K562 (cell line): ENCODE measurements at regions not wholly inside any gene's neighbourhood (a gene's known extent, or its start where the extent isn't known, plus 50 kb on each side); places are given as distances from the start of the nearest gene placed in this dataset.

Source experiments
- ATAC-seq: fragments of 200-7000 bp; cut with Tn5 transposase; 3 replicates; pipeline ENCODE4 v1.9.1; 2020; ENCODE audit warnings: moderate library complexity
- BruUV-seq: library from RNA; stranded (reverse); fragments of 400-500 nt; replicated peaks from 2 replicates; lab custom pipeline; 2021; lab: Mats Ljungman, UMichigan
- CTCF ChIA-PET: fragments of 300-600 bp; formaldehyde crosslinking; extraction: SDS; loops from one replicate; lab custom pipeline; 2021; ENCODE audit warnings: low intra/inter-chr PET ratio; lab: Yijun Ruan, JAX
- POLR2A ChIA-PET: fragments of 300-600, 350-650 bp; sonication (Branson Sonifier 250); formaldehyde crosslinking; extraction: SDS; loops from one replicate; lab custom pipeline; 2021; ENCODE audit warnings: antibody characterized with exemption, inconsistent platforms; lab: Yijun Ruan, JAX
- DNase-seq, 4 experiments: peaks; one replicate each; pipeline versions ENCODE4 v3.0.0 to v3.0.0-alpha.2; 2011 to 2018; ENCODE audit warnings: low spot score in 3 of 4, mixed read lengths in 3 of 4; ENCODE audit errors: extremely low read depth in 1 of 4
- FAIRE-seq: peaks from 2 replicates; lab custom pipeline; 2011; peaks lifted over from hg19 to GRCh38; lab: Jason Lieb, UNC
- H2AFZ ChIP-seq: 2 replicates; pipeline ENCODE4 v1.6.0; 2011; ENCODE audit warnings: low read depth, low read length, control low read depth, inconsistent platforms
- H3K27ac ChIP-seq: fragments of 200-600 bp; 3 replicates; pipeline ENCODE4 v1.8.0; 2011; ENCODE audit warnings: low read depth, mild to moderate bottlenecking, control low read depth, inconsistent platforms, low read length, moderate library complexity, mixed read lengths; ENCODE audit errors: extremely low read depth
- H3K27me3 ChIP-seq, 2 experiments: fragments of 300-600 bp in 1 of 2; 2 replicates in 1 of 2; 3 replicates in 1 of 2; pipeline versions ENCODE4 v1.6.0 to v1.8.0; 2011; ENCODE audit warnings: inconsistent platforms in 2 of 2, low read length in 2 of 2, mild to moderate bottlenecking in 1 of 2, mixed read lengths in 1 of 2, moderate library complexity in 1 of 2; ENCODE audit not compliant: control insufficient read depth in 2 of 2, insufficient read depth in 2 of 2
- H3K36me3 ChIP-seq: fragments of 300-600 bp; 3 replicates; pipeline ENCODE4 v1.8.0; 2011; ENCODE audit warnings: mild to moderate bottlenecking, low read length, inconsistent platforms; ENCODE audit not compliant: control insufficient read depth, insufficient read depth
- H3K4me1 ChIP-seq, 2 experiments: fragments of 200-600 bp in 1 of 2; replicated peaks in 1 of 2; 2 replicates in 1 of 2; 3 replicates in 1 of 2; pipeline versions ENCODE4 v1.5.1 to v1.8.0; 2011; ENCODE audit warnings: inconsistent platforms in 2 of 2, low read length in 2 of 2, mild to moderate bottlenecking in 1 of 2, mixed read lengths in 1 of 2, moderate library complexity in 1 of 2; ENCODE audit not compliant: control insufficient read depth in 2 of 2, insufficient read depth in 2 of 2
- H3K4me2 ChIP-seq: 2 replicates; pipeline ENCODE4 v1.6.1; 2011; ENCODE audit warnings: low read length, control low read depth, inconsistent platforms, mixed read lengths; ENCODE audit not compliant: insufficient read depth
- H3K4me3 ChIP-seq: fragments of 200-600 bp; sonication (generic), shearing (Covaris generic); 2 replicates; pipeline ENCODE4 v1.5.1; 2016; ENCODE audit warnings: control low read depth, inconsistent platforms
- H3K79me2 ChIP-seq: fragments of 200-600 bp; 3 replicates; pipeline ENCODE4 v1.8.0; 2011; ENCODE audit warnings: low read length, inconsistent platforms; ENCODE audit not compliant: control insufficient read depth, insufficient read depth
- H3K9ac ChIP-seq, 2 experiments: 2 replicates each; pipeline versions ENCODE4 v1.6.0 to v1.6.1; 2011; ENCODE audit warnings: low read depth in 2 of 2, low read length in 2 of 2, control low read depth in 1 of 2, inconsistent platforms in 1 of 2, mild to moderate bottlenecking in 1 of 2, mixed read lengths in 1 of 2; ENCODE audit not compliant: insufficient read depth in 1 of 2
- H3K9me1 ChIP-seq: one replicate; pipeline ENCODE4 v1.6.0; 2011; ENCODE audit warnings: inconsistent platforms, mild to moderate bottlenecking, low read length, moderate library complexity; ENCODE audit not compliant: control insufficient read depth, insufficient read depth
- H3K9me3 ChIP-seq: replicated peaks from 2 replicates; pipeline ENCODE4 v1.5.1; 2011; ENCODE audit warnings: low read depth, low read length, inconsistent platforms; ENCODE audit not compliant: control insufficient read depth, insufficient read depth
- H4K20me1 ChIP-seq: replicated peaks from 2 replicates; pipeline ENCODE4 v1.6.1; 2011; ENCODE audit warnings: low read length, inconsistent platforms, mixed read lengths; ENCODE audit not compliant: control insufficient read depth, insufficient read depth
- BACH1 ChIP-seq: fragments of 200-800 bp; sonication (Bioruptor generic); IDR thresholded peaks from 2 replicates; pipeline ENCODE4 v1.6.1; 2016; ENCODE audit warnings: missing genetic modification characterization, missing compliant biosample characterization
- BRF1 ChIP-seq: IDR thresholded peaks from 3 replicates; pipeline ENCODE4 v1.6.1; 2011; ENCODE audit warnings: borderline replicate concordance, mild to moderate bottlenecking; ENCODE audit not compliant: insufficient read length; ENCODE audit errors: extremely low read depth
- FOXP4 ChIP-seq: sonication (generic); formaldehyde crosslinking; IDR thresholded peaks from 2 replicates; pipeline ENCODE4 v1.8.0; 2022; ENCODE audit warnings: mild to moderate bottlenecking, missing genetic modification reagents, borderline replicate concordance
- HDAC6 ChIP-seq: IDR thresholded peaks from 2 replicates; pipeline ENCODE4 v1.6.1; 2012; ENCODE audit warnings: low read depth, mild to moderate bottlenecking, control low read depth, inconsistent platforms, low read length, moderate library complexity
- ILF3 ChIP-seq: fragments of 450-650 bp; IDR thresholded peaks from 2 replicates; pipeline ENCODE4 v1.6.1; 2018; ENCODE audit warnings: antibody characterized with exemption, mild to moderate bottlenecking, moderate library complexity, borderline replicate concordance
- MAFF ChIP-seq: IDR thresholded peaks from 2 replicates; pipeline ENCODE4 v1.6.1; 2012; ENCODE audit warnings: low read length, improper control_type of control experiment
- MAFK ChIP-seq: IDR thresholded peaks from 2 replicates; pipeline ENCODE4 v1.6.1; 2011; ENCODE audit warnings: low read length, improper control_type of control experiment
- MEIS2 ChIP-seq: fragments of 450-650 bp; IDR thresholded peaks from 2 replicates; pipeline ENCODE4 v1.6.1; 2014; ENCODE audit warnings: mild to moderate bottlenecking; ENCODE audit not compliant: partially characterized antibody
- PHF21A ChIP-seq: fragments of 450-650 bp; IDR thresholded peaks from 2 replicates; pipeline ENCODE4 v1.6.1; 2017; ENCODE audit warnings: low read depth, borderline replicate concordance
- PRPF4 ChIP-seq: fragments of 200-400 bp; formaldehyde crosslinking; IDR thresholded peaks from one replicate; pipeline ENCODE4 v1.6.1; 2017; ENCODE audit warnings: low read length, low read depth, mild to moderate bottlenecking; ENCODE audit not compliant: insufficient read depth, poor library complexity, severe bottlenecking
- PTBP1 ChIP-seq: fragments of 200-400 bp; formaldehyde crosslinking; IDR thresholded peaks from 2 replicates; pipeline ENCODE4 v1.6.1; 2017; ENCODE audit warnings: low read depth, low read length
- TAL1 ChIP-seq: fragments of 450-650 bp; IDR thresholded peaks from 2 replicates; pipeline ENCODE4 v1.6.1; 2016; ENCODE audit warnings: mild to moderate bottlenecking
- TCF15 ChIP-seq: fragments of 250-450 bp; sonication (Bioruptor Pico); IDR thresholded peaks from 2 replicates; pipeline ENCODE4 v1.8.0; 2022; ENCODE audit warnings: moderate library complexity, mild to moderate bottlenecking, inconsistent platforms
- ZNF280A ChIP-seq: fragments of 450-650 bp; IDR thresholded peaks from 2 replicates; pipeline ENCODE4 v1.6.1; 2018; ENCODE audit warnings: mild to moderate bottlenecking, low read depth; ENCODE audit not compliant: partially characterized antibody
- ZNF316 ChIP-seq: fragments of 450-650 bp; IDR thresholded peaks from 2 replicates; pipeline ENCODE4 v1.6.1; 2016
- ZNF354B ChIP-seq: fragments of 250-450 bp; sonication (Bioruptor Pico); IDR thresholded peaks from 2 replicates; pipeline ENCODE4 v1.4.0; 2020
- ZNF589 ChIP-seq: fragments of 200-800 bp; sonication (Bioruptor generic); IDR thresholded peaks from 2 replicates; pipeline ENCODE4 v1.6.1; 2016; ENCODE audit warnings: low read depth, missing genetic modification characterization, missing compliant biosample characterization
- WGBS: fragments of 100-300 bp; shearing (Covaris generic); methylation state at CpG from one replicate; pipeline ENCODE4 v1.1.6; 2016; ENCODE audit warnings: low coverage, mixed read lengths; ENCODE audit not compliant: insufficient coverage; ENCODE audit errors: missing lambda C conversion rate; 5-methylcytosine and 5-hydroxymethylcytosine counted together
- in situ Hi-C: fragments of 300-500 bp; cut with MboI; formaldehyde crosslinking; loops from 4 replicates; pipeline ENCODE4 v1.15.0; 2018; ENCODE audit warnings: inconsistent platforms, mixed read lengths
- intact Hi-C: fragments of 100-400 bp; cut with micrococcal nuclease; formaldehyde crosslinking; loops from 2 replicates; pipeline ENCODE4 v1.14.2; 2022

- intact Hi-C loops, result no loop called here
- Histone ChIP-seq H3K4me2 (no peak overlapping the region), H3K79me2 (no peaks in the 10 kb centered on the region), H3K9ac (no peak overlapping the region), H3K9me1 (no peaks in the 10 kb centered on the region), H3K4me1 (peaks cover 6 to 9% of the 10 kb centered on the region in 2 experiments; a peak in 4 of 5 replicates), H3K27ac (peak overlapping the region; percentile 7; the same call in 1 of the 3 replicates), H4K20me1 (no peaks in the 10 kb centered on the region), H2AFZ (peak overlapping the region; percentile 71), H3K27me3 (no peaks in the 10 kb centered on the region), H3K36me3 (no peaks in the 10 kb centered on the region), H3K9me3 (0 out of 2 replicates have a peak, but pooled peaks cover 2% of the 10 kb centered on the region), H3K4me3 (no peak overlapping the region)
- CTCF ChIA-PET, result no interaction called here
- in situ Hi-C loops, result loop anchor here (10.0 kb wide), 1 partner anchor 140 kb away; no protein-coding TSS in a partner anchor
- 7% methylated on average over 2 of the region's 2 CpGs for WGBS
- no TSS peak for BruUV-seq
- no peak for DNase-seq
- FAIRE-seq, result no peak
- POLR2A ChIA-PET, result interaction anchor here (0.7 to 2.2 kb wide), 2 partner anchors 10 to 30 kb away, joined by 3 to 7 read pairs; no protein-coding TSS in a partner anchor
- no peak for ATAC-seq
- TF ChIP-seq MAFF (peak; percentile 74), ILF3 (no peak), ZNF280A (no peak), TCF15 (CRISPR knock-in tag) (no peak), PHF21A (no peak), MEIS2 (peak; percentile 11), BACH1 (tag) (no peak), FOXP4 (CRISPR knock-in tag) (no peak), ZNF354B (no peak), BRF1 (no peak), TAL1 (no peak), ZNF589 (CRISPR knock-in tag) (no peak), HDAC6 (no peak), PTBP1 (no peak), PRPF4 (no peak), ZNF316 (peak; percentile 91), MAFK (peak; percentile 61)
These were observed 62.4 kb upstream of the TNFAIP3 start for GRCh38 chr6:137804637-137805036.
